ENCODE measurements at regions not wholly inside any gene's neighbourhood (a gene's known extent, or its start where the extent isn't known, plus 50 kb on each side); places are given as distances from the start of the nearest gene placed in this dataset.

DNA sequence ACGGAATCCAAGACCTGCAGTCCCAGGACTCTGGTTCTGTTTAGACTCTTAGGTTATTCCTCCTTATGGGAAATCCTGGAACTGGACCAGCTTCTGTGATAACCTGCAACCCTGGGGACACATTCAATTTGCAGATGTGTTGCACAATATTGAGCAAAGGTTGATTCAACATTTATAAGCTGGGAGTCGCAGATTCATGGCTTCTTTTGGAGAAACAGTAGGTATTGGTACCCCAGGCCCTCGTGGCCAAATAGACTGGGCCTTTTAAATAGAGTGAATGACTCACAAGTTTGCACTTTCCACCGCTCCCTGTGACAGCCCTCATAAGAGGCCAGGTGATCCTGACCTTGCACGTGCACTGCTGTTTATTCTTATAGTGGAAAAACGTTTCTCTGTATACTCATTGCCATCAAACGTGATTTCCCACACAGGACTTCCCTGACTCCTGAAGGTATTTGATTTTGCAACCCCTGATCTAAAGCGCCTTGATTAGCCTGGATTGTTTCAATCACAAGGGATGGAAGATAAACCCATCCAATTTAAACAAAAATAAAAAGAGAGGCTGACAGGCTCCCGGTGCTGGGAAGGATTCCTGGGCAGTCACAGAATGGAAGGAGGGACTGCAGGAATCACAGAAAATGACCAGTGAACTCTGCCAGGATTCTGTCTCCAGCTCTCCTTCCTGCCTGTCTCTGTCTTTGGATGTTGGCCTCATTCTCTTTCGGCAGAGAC lies 98.0 kb downstream of the VCPKMT start:
- Histone ChIP-seq H3K36me3 (replicated peaks; ENCODE audit: low read depth, low read length) (peaks cover 47% of the 10 kb centered on the region), H3K4me2 (ENCODE audit: low read length) (no peak overlapping the region), H4K20me1 (ENCODE audit: insufficient read depth, low read length) (no peaks in the 10 kb centered on the region), H3K4me1 (ENCODE audit: low read length) (peaks cover 36% of the 10 kb centered on the region), H3K79me2 (ENCODE audit: low read length) (no peaks in the 10 kb centered on the region), H3K27me3 (ENCODE audit: low read depth, low read length) (no peaks in the 10 kb centered on the region), H2AFZ (ENCODE audit: low read depth, low read length) (no peak overlapping the region), H3K27ac (ENCODE audit: low read length) (no peak overlapping the region), H3K9ac (ENCODE audit: low read length) (no peak overlapping the region), H3K9me3 (ENCODE audit: insufficient read depth, low read length) (peaks cover 16% of the 10 kb centered on the region), H3K4me3 (ENCODE audit: low read length) (no peak overlapping the region)
- TF ChIP-seq, protein P1, sequence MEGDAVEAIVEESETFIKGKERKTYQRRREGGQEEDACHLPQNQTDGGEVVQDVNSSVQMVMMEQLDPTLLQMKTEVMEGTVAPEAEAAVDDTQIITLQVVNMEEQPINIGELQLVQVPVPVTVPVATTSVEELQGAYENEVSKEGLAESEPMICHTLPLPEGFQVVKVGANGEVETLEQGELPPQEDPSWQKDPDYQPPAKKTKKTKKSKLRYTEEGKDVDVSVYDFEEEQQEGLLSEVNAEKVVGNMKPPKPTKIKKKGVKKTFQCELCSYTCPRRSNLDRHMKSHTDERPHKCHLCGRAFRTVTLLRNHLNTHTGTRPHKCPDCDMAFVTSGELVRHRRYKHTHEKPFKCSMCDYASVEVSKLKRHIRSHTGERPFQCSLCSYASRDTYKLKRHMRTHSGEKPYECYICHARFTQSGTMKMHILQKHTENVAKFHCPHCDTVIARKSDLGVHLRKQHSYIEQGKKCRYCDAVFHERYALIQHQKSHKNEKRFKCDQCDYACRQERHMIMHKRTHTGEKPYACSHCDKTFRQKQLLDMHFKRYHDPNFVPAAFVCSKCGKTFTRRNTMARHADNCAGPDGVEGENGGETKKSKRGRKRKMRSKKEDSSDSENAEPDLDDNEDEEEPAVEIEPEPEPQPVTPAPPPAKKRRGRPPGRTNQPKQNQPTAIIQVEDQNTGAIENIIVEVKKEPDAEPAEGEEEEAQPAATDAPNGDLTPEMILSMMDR (IDR thresholded peaks at IDR 0.05; ENCODE audit: low read depth, low read length) = no peak
- no peak for TF ChIP-seq EZH2phosphoT487 (IDR thresholded peaks at IDR 0.05; ENCODE audit: low read depth)

DNA sequence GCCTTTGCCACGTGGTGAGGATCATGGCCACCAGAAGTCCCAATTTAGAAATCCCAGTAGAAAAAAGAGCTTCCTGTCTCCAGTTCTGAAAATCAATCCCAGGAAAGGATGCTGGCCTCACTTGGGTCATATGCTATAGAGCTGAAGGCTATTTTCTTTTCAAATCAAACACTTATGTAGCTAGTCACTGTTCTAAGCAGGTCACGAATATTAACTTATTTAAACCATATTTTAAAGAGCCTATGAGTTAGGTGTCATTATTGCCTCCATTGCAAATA lies 97.5 kb downstream of the VCPKMT start:
- Histone ChIP-seq H3K4me3 (ENCODE audit: low read length) (no peak overlapping the region), H3K36me3 (replicated peaks; ENCODE audit: low read depth, low read length) (peaks cover 47% of the 10 kb centered on the region), H3K9me3 (ENCODE audit: insufficient read depth, low read length) (peaks cover 16% of the 10 kb centered on the region), H3K9ac (ENCODE audit: low read length) (no peak overlapping the region), H3K27ac (ENCODE audit: low read length) (no peak overlapping the region), H3K79me2 (ENCODE audit: low read length) (no peaks in the 10 kb centered on the region), H3K27me3 (ENCODE audit: low read depth, low read length) (no peaks in the 10 kb centered on the region), H2AFZ (ENCODE audit: low read depth, low read length) (no peak overlapping the region), H3K4me1 (ENCODE audit: low read length) (peaks cover 32% of the 10 kb centered on the region), H4K20me1 (ENCODE audit: insufficient read depth, low read length) (no peaks in the 10 kb centered on the region), H3K4me2 (ENCODE audit: low read length) (no peak overlapping the region)
- TF ChIP-seq, protein P1 (IDR thresholded peaks at IDR 0.05; ENCODE audit: low read depth, low read length) = no peak
- TF ChIP-seq EZH2phosphoT487 (IDR thresholded peaks at IDR 0.05; ENCODE audit: low read depth) = no peak

DNA sequence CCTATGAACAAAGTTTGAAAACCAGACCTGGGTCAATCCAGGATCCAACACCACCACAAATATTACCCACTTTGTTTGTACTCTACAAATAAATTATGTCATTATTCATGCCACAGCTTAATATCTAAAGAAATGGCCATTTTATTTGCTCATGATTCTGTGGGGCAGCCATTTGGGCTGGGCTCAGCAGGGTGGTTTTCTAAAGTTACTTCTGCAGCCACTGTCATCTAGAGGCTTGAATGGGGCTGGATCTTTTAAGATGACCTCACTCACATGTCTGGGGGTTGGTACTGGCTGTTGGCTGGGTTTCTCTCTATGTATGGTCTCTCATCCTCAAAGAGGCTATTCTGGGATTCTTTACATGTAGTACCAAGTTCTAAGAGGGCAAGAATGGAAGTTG lies 96.2 kb downstream of the VCPKMT start:
- no peak overlapping the region for H3K4me3 ChIP-seq (ENCODE audit: low read length)
- H3K9ac ChIP-seq (ENCODE audit: low read length) = no peak overlapping the region
- peaks cover 47% of the 10 kb centered on the region for H3K36me3 ChIP-seq (replicated peaks; ENCODE audit: low read depth, low read length)
- H3K27me3 ChIP-seq (ENCODE audit: low read depth, low read length) = no peaks in the 10 kb centered on the region
- TF ChIP-seq, protein P1 (IDR thresholded peaks at IDR 0.05; ENCODE audit: low read depth, low read length) = no peak
- TF ChIP-seq EZH2phosphoT487 (IDR thresholded peaks at IDR 0.05; ENCODE audit: low read depth) = no peak
- no peak overlapping the region for H3K27ac ChIP-seq (ENCODE audit: low read length)
- no peak overlapping the region for H2AFZ ChIP-seq (ENCODE audit: low read depth, low read length)
- no peaks in the 10 kb centered on the region for H4K20me1 ChIP-seq (ENCODE audit: insufficient read depth, low read length)
- H3K4me2 ChIP-seq (ENCODE audit: low read length) = no peak overlapping the region
- peaks cover 32% of the 10 kb centered on the region for H3K4me1 ChIP-seq (ENCODE audit: low read length)
- H3K9me3 ChIP-seq (ENCODE audit: insufficient read depth, low read length) = peaks cover 16% of the 10 kb centered on the region
- no peaks in the 10 kb centered on the region for H3K79me2 ChIP-seq (ENCODE audit: low read length)

DNA sequence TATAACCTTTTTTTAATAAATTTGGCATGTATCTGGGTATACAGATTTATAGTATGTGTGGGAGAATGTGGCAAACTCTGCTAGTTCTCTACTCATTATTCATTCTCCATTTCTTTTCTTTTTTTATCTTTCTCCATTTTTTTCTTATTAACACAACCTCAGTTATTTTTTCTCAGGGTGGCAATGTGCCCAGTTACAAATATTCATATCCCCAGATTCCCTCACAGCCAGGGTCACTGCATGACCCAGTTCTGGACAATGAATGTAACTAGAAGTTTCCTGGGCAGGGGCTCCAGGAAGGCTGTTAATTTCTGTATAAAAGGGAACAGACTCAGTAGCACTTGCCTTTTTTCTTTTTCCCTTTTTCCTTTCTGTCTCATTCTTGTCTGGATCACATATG lies 95.6 kb downstream of the VCPKMT start:
- Histone ChIP-seq H3K9ac (ENCODE audit: low read length) (no peak overlapping the region), H3K4me3 (ENCODE audit: low read length) (0 out of 2 replicates have a peak overlapping the region, but pooled peaks have one; percentile 14), H3K27me3 (ENCODE audit: low read depth, low read length) (no peaks in the 10 kb centered on the region), H3K9me3 (ENCODE audit: insufficient read depth, low read length) (peaks cover 20% of the 10 kb centered on the region), H3K79me2 (ENCODE audit: low read length) (no peaks in the 10 kb centered on the region), H3K4me1 (ENCODE audit: low read length) (peaks cover 27% of the 10 kb centered on the region), H3K4me2 (ENCODE audit: low read length) (peak overlapping the region; percentile 14; the same call in 1 of the 2 replicates), H4K20me1 (ENCODE audit: insufficient read depth, low read length) (no peaks in the 10 kb centered on the region), H2AFZ (ENCODE audit: low read depth, low read length) (no peak overlapping the region), H3K36me3 (replicated peaks; ENCODE audit: low read depth, low read length) (peaks cover 46% of the 10 kb centered on the region), H3K27ac (ENCODE audit: low read length) (no peak overlapping the region)
- no peak for TF ChIP-seq EZH2phosphoT487 (IDR thresholded peaks at IDR 0.05; ENCODE audit: low read depth)
- TF ChIP-seq, protein P1 (IDR thresholded peaks at IDR 0.05; ENCODE audit: low read depth, low read length) = no peak
